HEK293 (cell line): ENCODE measurements at regions not wholly inside any gene's neighbourhood (a gene's known extent, or its start where the extent isn't known, plus 50 kb on each side); places are given as distances from the start of the nearest gene placed in this dataset.

Experiments
- ZBTB20 ChIP-seq: fragments of 450-650 bp; formaldehyde crosslinking; IDR thresholded peaks from 2 replicates; pipeline ENCODE4 v1.5.1; 2016; ENCODE audit warnings: missing biosample characterization, missing genetic modification characterization
- ZBTB7A ChIP-seq: fragments of 450-650 bp; formaldehyde crosslinking; IDR thresholded peaks from 2 replicates; pipeline ENCODE4 v1.5.1; 2016; ENCODE audit warnings: low read depth, missing biosample characterization, missing genetic modification characterization
- ZBTB8A ChIP-seq: fragments of 450-650 bp; formaldehyde crosslinking; IDR thresholded peaks from 2 replicates; pipeline ENCODE4 v1.5.1; 2016; ENCODE audit warnings: missing biosample characterization, missing genetic modification characterization
- ZNF23 ChIP-seq: fragments of 450-650 bp; formaldehyde crosslinking; IDR thresholded peaks from 2 replicates; pipeline ENCODE4 v1.5.1; 2016; ENCODE audit warnings: missing biosample characterization, missing genetic modification characterization, borderline replicate concordance
- ZNF24 ChIP-seq: fragments of 450-650 bp; formaldehyde crosslinking; IDR thresholded peaks from 2 replicates; pipeline ENCODE4 v1.5.1; 2016; ENCODE audit warnings: missing biosample characterization, missing genetic modification characterization
- TF ChIP-seq, protein P1 (sequence below): fragments of 450-650 bp; formaldehyde crosslinking; IDR thresholded peaks from 2 replicates; pipeline ENCODE4 v1.5.1; 2016; ENCODE audit warnings: missing biosample characterization, missing genetic modification characterization
- TF ChIP-seq, protein P2 (sequence below): fragments of 450-650 bp; formaldehyde crosslinking; IDR thresholded peaks from 2 replicates; pipeline ENCODE4 v1.5.1; 2016; ENCODE audit warnings: missing biosample characterization, missing genetic modification characterization

DNA sequence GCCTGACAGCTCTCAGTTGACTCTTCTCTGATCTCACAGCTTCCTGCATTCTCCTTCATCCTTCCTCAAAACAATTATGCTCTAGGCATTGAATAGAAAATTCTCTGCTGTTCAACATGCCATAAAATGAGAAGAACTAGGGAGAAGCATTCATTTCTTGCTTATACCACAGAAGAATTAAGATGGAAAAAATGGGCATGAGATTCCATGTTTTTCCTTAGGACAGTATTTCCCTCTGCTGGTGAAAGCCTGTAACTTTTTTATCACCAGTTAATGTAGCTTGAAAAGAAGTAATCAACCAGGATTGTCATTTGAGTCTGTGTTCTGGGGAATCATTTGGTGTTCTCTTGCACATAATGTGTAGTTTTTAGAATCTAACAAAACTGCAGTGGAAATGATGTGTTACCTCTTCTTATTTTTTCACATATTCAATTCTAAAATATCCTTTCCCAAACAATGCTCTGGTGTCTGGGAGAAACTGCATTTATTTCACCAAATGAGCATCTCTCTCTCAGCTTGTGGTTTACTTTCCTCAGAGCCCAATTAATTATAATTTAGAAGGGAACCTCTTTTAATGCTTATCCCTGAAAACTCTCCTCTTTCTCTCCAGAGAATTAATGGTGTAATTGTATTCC, 92.8 kb upstream of the DCBLD2 start:
- TF ChIP-seq, protein P1, sequence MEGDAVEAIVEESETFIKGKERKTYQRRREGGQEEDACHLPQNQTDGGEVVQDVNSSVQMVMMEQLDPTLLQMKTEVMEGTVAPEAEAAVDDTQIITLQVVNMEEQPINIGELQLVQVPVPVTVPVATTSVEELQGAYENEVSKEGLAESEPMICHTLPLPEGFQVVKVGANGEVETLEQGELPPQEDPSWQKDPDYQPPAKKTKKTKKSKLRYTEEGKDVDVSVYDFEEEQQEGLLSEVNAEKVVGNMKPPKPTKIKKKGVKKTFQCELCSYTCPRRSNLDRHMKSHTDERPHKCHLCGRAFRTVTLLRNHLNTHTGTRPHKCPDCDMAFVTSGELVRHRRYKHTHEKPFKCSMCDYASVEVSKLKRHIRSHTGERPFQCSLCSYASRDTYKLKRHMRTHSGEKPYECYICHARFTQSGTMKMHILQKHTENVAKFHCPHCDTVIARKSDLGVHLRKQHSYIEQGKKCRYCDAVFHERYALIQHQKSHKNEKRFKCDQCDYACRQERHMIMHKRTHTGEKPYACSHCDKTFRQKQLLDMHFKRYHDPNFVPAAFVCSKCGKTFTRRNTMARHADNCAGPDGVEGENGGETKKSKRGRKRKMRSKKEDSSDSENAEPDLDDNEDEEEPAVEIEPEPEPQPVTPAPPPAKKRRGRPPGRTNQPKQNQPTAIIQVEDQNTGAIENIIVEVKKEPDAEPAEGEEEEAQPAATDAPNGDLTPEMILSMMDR (tag by site-specific recombination) = no peak
- TF ChIP-seq ZBTB20 (tag by site-specific recombination) (no peak), ZNF23 (tag by site-specific recombination) (no peak), ZNF24 (tag by site-specific recombination) (no peak), ZBTB7A (no peak), ZBTB8A (tag by site-specific recombination) (no peak)
- TF ChIP-seq, protein P2, sequence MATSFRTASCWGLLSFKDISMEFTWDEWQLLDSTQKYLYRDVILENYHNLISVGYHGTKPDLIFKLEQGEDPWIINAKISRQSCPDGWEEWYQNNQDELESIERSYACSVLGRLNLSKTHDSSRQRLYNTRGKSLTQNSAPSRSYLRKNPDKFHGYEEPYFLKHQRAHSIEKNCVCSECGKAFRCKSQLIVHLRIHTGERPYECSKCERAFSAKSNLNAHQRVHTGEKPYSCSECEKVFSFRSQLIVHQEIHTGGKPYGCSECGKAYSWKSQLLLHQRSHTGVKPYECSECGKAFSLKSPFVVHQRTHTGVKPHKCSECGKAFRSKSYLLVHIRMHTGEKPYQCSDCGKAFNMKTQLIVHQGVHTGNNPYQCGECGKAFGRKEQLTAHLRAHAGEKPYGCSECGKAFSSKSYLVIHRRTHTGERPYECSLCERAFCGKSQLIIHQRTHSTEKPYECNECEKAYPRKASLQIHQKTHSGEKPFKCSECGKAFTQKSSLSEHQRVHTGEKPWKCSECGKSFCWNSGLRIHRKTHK (tag by site-specific recombination) = no peak
